ENCODE measurements at regions not wholly inside any gene's neighbourhood (a gene's known extent, or its start where the extent isn't known, plus 50 kb on each side); places are given as distances from the start of the nearest gene placed in this dataset.
A peak's percentile ranks its signal among the peaks of the same experiment; 100 is the strongest.

DNA sequence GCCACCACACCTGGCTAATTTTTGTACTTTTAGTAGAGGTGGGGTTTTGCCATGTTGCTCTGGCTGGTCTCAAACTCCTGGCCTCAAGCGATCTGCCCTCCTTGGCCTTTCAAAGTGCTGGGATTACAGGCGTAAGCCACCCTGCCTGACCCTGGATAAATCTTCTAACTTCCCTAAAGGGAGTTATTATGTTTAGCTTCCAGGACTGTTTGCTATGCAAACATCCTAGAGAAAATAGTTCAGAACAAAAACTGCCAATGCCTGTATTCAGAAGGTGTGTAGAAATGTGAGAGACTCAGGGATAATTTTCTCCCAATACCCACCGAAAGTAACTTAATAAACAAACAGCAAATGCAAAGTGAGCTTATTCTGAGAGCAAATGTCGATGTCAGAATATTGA lies 301.2 kb downstream of the TGFB2 start:
- in situ Hi-C loops (cut with HindIII; ENCODE audit: low sequenced_read_pairs) = no loop called here
- TF ChIP-seq, protein P1, sequence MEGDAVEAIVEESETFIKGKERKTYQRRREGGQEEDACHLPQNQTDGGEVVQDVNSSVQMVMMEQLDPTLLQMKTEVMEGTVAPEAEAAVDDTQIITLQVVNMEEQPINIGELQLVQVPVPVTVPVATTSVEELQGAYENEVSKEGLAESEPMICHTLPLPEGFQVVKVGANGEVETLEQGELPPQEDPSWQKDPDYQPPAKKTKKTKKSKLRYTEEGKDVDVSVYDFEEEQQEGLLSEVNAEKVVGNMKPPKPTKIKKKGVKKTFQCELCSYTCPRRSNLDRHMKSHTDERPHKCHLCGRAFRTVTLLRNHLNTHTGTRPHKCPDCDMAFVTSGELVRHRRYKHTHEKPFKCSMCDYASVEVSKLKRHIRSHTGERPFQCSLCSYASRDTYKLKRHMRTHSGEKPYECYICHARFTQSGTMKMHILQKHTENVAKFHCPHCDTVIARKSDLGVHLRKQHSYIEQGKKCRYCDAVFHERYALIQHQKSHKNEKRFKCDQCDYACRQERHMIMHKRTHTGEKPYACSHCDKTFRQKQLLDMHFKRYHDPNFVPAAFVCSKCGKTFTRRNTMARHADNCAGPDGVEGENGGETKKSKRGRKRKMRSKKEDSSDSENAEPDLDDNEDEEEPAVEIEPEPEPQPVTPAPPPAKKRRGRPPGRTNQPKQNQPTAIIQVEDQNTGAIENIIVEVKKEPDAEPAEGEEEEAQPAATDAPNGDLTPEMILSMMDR (IDR thresholded peaks at IDR 0.05; ENCODE audit: low read depth, low read length) = no peak
- H3K4me3 ChIP-seq (ENCODE audit: low read depth, low read length) = no peak overlapping the region
- no peak for DNase-seq (ENCODE audit: low read depth, low spot score)

DNA sequence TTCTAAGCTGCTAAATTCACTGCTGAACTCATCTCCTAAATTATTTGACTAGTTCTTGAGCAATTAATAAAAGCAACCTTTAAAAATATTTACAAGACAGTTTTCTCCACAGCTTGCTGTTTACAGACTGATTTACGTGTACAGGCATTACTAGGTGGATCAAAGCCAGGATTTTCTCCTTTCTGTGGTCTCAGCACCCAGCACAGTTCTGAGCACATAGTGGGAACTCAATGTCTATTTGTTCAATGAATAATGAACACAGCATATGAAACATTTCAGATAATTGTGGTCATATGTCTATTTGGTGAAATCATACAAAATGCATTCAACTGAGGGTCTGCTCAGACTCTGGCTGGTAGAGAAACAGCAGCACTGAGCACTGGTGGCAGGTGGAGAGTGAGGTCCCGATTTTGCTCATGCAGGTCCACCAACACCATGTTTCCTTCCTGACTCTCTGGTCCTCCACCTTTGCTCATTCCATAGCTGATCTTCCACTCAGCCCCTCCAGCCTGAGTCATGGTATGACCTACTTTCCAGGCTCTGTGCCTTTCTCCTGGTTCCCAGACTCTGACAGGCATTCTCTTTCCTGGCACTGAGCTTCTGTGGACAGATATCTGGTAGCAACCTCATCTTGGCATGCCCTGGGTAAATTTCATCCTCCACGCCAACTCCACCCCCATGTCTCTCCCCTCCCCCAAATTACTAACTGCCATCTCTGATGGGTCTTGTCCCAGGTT lies 311.3 kb downstream of the TGFB2 start:
- H3K4me3 ChIP-seq (ENCODE audit: low read depth, low read length) = no peak overlapping the region
- TF ChIP-seq, protein P1 (IDR thresholded peaks at IDR 0.05; ENCODE audit: low read depth, low read length) = no peak
- in situ Hi-C loops (cut with HindIII; ENCODE audit: low sequenced_read_pairs) = no loop called here
- peak; percentile 19 for DNase-seq (ENCODE audit: low read depth, low spot score)

DNA sequence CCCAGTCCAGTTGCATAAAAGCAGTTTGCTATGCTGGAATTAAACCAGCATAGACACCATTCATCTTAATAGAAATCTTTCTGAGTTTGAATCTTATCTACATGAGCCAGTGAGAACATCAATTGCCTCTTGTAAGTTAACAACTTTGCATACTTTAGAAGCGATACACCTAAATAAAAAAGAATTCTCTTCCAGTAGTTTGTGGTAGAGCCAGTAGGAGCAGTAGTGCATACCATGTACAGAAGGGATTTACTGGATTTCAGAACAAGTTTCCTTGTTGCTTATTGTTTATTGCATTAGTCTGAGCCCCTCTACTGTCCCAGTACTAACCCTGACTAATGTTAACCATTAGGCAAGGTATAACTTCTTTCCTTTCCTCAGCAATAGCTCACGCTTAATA lies 313.1 kb downstream of the TGFB2 start:
- in situ Hi-C loops (cut with HindIII; ENCODE audit: low sequenced_read_pairs) = no loop called here
- peak; percentile 55 for DNase-seq (ENCODE audit: low read depth, low spot score)
- TF ChIP-seq, protein P1 (IDR thresholded peaks at IDR 0.05; ENCODE audit: low read depth, low read length) = peak; percentile 9
- H3K4me3 ChIP-seq (ENCODE audit: low read depth, low read length) = no peak overlapping the region

DNA sequence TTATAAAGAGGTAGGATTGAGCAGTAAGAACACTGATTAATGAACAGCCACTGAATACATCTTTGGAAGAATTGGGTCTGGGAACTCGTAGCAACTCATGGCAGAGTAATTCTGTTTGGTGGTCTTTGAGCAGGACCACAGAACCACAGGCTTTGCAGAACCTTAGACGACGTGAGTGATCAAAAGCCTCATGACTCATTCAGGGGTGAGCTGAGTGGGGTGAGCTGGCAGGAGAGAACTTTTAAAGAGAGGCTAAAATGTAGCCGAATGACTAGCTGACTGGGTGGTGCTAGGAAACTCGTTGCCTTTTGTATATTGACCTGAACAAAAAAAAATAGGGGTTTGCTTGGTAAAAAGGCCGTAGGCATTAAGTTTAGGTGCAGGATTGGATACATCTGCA lies 313.8 kb downstream of the TGFB2 start:
- no peak overlapping the region for H3K4me3 ChIP-seq (ENCODE audit: low read depth, low read length)
- peak; percentile 93 for DNase-seq (ENCODE audit: low read depth, low spot score)
- in situ Hi-C loops (cut with HindIII; ENCODE audit: low sequenced_read_pairs) = no loop called here
- TF ChIP-seq, protein P1 (IDR thresholded peaks at IDR 0.05; ENCODE audit: low read depth, low read length) = no peak

DNA sequence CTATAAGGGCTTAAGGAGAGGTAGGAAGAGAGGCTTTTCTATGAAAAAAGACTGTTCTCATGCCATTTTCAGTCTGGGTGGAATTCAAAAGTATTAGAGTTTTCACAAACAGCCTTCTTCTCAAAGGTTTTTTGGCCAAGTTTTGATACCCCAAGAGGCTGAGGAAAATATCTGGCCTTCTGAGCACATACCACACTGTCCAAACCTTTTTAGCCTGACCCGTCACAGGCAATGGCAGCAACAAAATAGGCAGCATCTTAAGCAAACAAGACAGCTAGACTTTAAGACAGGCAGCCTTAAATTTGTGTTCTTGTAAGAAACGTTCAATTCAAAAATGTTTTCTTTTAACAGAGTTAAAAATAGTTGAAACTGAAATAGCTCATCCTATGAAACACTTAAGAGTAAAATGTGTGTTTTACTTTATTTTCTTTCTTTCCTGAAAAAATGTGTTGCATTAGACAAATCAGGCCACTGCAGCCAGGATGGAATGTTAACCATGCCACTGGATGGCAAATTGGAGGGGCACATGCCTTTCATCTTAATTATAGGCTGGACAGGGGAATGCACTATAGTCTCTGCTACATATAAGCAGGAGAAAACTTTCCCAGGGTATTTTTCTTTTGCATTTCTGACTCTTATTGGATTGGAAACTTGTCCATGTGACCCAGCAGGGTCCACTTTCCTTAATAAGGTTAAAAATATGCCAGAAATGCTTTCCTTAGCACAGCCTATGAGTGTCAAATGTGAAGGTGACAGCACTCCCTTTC lies 315.0 kb downstream of the TGFB2 start:
- TF ChIP-seq, protein P1 (IDR thresholded peaks at IDR 0.05; ENCODE audit: low read depth, low read length) = no peak
- DNase-seq (ENCODE audit: low read depth, low spot score) = no peak
- no peak overlapping the region for H3K4me3 ChIP-seq (ENCODE audit: low read depth, low read length)
- in situ Hi-C loops (cut with HindIII; ENCODE audit: low sequenced_read_pairs) = no loop called here

DNA sequence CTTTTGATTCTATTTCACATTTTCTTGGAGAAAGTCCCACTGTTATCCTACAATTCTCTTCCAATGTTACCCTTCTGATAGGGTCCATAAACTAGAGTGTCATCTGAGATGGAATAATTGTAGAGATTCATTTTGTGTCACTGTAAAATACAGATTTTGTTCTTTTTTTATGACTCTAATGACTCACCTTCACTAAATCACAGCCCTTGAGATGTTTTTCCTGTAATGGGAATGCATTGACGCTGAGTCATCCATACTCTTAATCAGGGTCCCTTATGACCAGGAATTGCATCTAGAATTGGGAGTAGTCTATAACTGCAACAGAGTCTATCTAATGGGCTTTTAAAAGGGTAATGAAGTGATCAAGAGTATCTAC lies 315.5 kb downstream of the TGFB2 start:
- no peak overlapping the region for H3K4me3 ChIP-seq (ENCODE audit: low read depth, low read length)
- peak; percentile 88 for DNase-seq (ENCODE audit: low read depth, low spot score)
- TF ChIP-seq, protein P1 (IDR thresholded peaks at IDR 0.05; ENCODE audit: low read depth, low read length) = no peak
- in situ Hi-C loops (cut with HindIII; ENCODE audit: low sequenced_read_pairs) = no loop called here

Measured in astrocyte of the spinal cord (primary cell).